Brain microvascular endothelial cell (primary cell): ENCODE measurements at regions not wholly inside any gene's neighbourhood (a gene's known extent, or its start where the extent isn't known, plus 50 kb on each side); places are given as distances from the start of the nearest gene placed in this dataset.
A peak's percentile ranks its signal among the peaks of the same experiment; 100 is the strongest.

Experiments used
- DNase-seq: peaks from one replicate; pipeline ENCODE4 v3.0.0-alpha.2; 2020
- H3K27ac ChIP-seq: fragments of 250-450 bp; sonication (Bioruptor Pico); 2 replicates; pipeline ENCODE4 v1.5.1; 2020; ENCODE audit warnings: mild to moderate bottlenecking, moderate library complexity
- H3K27me3 ChIP-seq: fragments of 250-450 bp; sonication (Bioruptor Pico); replicated peaks from 2 replicates; pipeline ENCODE4 v1.5.1; 2020; ENCODE audit warnings: mild to moderate bottlenecking
- H3K36me3 ChIP-seq: fragments of 250-450 bp; sonication (Bioruptor Pico); replicated peaks from 2 replicates; pipeline ENCODE4 v1.5.1; 2020; ENCODE audit warnings: mild to moderate bottlenecking
- H3K4me3 ChIP-seq: 2 replicates; pipeline ENCODE4 v1.5.1; 2011; ENCODE audit warnings: low read depth, mild to moderate bottlenecking, control low read depth, low read length, moderate library complexity
- CTCF ChIP-seq: IDR thresholded peaks from 2 replicates; pipeline ENCODE4 v1.5.1; 2011; ENCODE audit warnings: low read depth, mild to moderate bottlenecking, moderate library complexity, low read length, control low read depth, inconsistent platforms; ENCODE audit errors: missing control alignments
- in situ Hi-C: cut with HindIII; loops from 2 replicates; pipeline ENCODE4 v1.10.0; 2017; ENCODE audit warnings: low sequenced_read_pairs, low pct_ligation_motif_present

- DNase-seq, result no peak
- in situ Hi-C loops, result no loop called here
- no peak for TF ChIP-seq CTCF
These were observed 649.5 kb upstream of the CCDC179 start for GRCh38 chr11:23509821-23510220.

GRCh38 chr11:23519194-23519593 is 658.9 kb upstream of the CCDC179 start:
- in situ Hi-C loops, result no loop called here
- no peak overlapping the region for H3K27ac ChIP-seq

More at GRCh38 chr11:23509821-23510220, 649.5 kb upstream of the CCDC179 start:
- Histone ChIP-seq H3K27me3 (no peaks in the 10 kb centered on the region), H3K27ac (no peak overlapping the region), H3K36me3 (no peaks in the 10 kb centered on the region), H3K4me3 (no peak overlapping the region)

GRCh38 chr11:23520226-23520960 is 660.1 kb upstream of the CCDC179 start:
- no peaks in the 10 kb centered on the region for H3K27me3 ChIP-seq
- no peak for DNase-seq
- in situ Hi-C loops, result no loop called here
- no peaks in the 10 kb centered on the region for H3K36me3 ChIP-seq
- H3K4me3 ChIP-seq, result no peak overlapping the region
- no peak for TF ChIP-seq CTCF
- H3K27ac ChIP-seq, result no peak overlapping the region

More at GRCh38 chr11:23519194-23519593, 658.9 kb upstream of the CCDC179 start:
- Histone ChIP-seq H3K27me3 (no peaks in the 10 kb centered on the region), H3K4me3 (no peak overlapping the region), H3K36me3 (no peaks in the 10 kb centered on the region)
- TF ChIP-seq CTCF, result no peak
- no peak for DNase-seq

- no peak for TF ChIP-seq CTCF
- Histone ChIP-seq H3K27me3 (no peaks in the 10 kb centered on the region), H3K4me3 (no peak overlapping the region), H3K27ac (no peak overlapping the region), H3K36me3 (no peaks in the 10 kb centered on the region)
- no peak for DNase-seq
- in situ Hi-C loops, result no loop called here
These were observed 676.6 kb upstream of the CCDC179 start for GRCh38 chr11:23536907-23537306.

GRCh38 chr11:23539556-23539955 is 679.3 kb upstream of the CCDC179 start:
- DNase-seq, result peak; percentile 5
- Histone ChIP-seq H3K27ac (no peak overlapping the region), H3K27me3 (no peaks in the 10 kb centered on the region), H3K4me3 (no peak overlapping the region), H3K36me3 (no peaks in the 10 kb centered on the region)
- in situ Hi-C loops, result no loop called here
- TF ChIP-seq CTCF, result no peak

- no peak overlapping the region for H3K4me3 ChIP-seq
- in situ Hi-C loops, result no loop called here
- no peaks in the 10 kb centered on the region for H3K36me3 ChIP-seq
- H3K27me3 ChIP-seq, result no peaks in the 10 kb centered on the region
- H3K27ac ChIP-seq, result no peak overlapping the region
- TF ChIP-seq CTCF, result peak; percentile 84
- DNase-seq, result peak; percentile 32
These were observed 679.9 kb upstream of the CCDC179 start for GRCh38 chr11:23540101-23540561.
